ENCODE measurements at regions not wholly inside any gene's neighbourhood (a gene's known extent, or its start where the extent isn't known, plus 50 kb on each side); places are given as distances from the start of the nearest gene placed in this dataset.

DNA sequence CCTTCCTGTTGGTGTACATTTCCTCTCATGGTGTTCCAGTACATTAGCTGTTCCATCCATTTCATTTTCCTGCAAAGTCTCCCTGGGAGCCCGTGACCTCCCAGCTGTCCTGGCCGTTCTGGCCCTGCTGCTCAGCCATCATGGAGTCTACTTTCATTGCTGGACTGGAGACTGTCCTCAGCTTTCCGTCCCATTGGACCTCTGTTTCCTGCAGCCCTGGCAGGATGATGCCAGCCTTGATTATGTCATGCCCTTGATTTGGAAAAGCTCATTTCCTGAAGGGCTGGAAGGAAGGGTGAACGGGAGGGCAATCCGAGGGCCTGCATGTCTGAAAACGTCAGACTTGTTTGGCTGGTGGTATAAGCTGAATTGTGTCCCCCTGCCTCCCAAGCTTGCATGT lies 205.5 kb upstream of the HS6ST1 start:
- Histone ChIP-seq H3K4me3 (ENCODE audit: insufficient read depth, low read length, poor library complexity, severe bottlenecking) (no peak overlapping the region), H3K79me2 (ENCODE audit: insufficient read depth, low read length) (no peaks in the 10 kb centered on the region), H2AFZ (ENCODE audit: low read depth, low read length, severe bottlenecking) (no peak overlapping the region), H3K27ac (ENCODE audit: low read depth, low read length) (no peak overlapping the region), H4K20me1 (ENCODE audit: low read depth, low read length) (no peaks in the 10 kb centered on the region), H3F3A (ENCODE audit: insufficient read depth) (no peaks in the 10 kb centered on the region), H3K9me2 (replicated peaks; ENCODE audit: insufficient read depth, low read length) (no peaks in the 10 kb centered on the region), H3K9me3 (ENCODE audit: insufficient read depth, low read length) (no peaks in the 10 kb centered on the region), H3K27me3 (ENCODE audit: low read length) (no peaks in the 10 kb centered on the region; the same call in 1 of the 2 replicates), H3K36me3 (ENCODE audit: low read length) (no peaks in the 10 kb centered on the region), H3K9ac (ENCODE audit: low read length) (no peak overlapping the region), H3K4me2 (ENCODE audit: low read depth, low read length, poor library complexity, severe bottlenecking) (no peak overlapping the region)
- no peak for TF ChIP-seq EZH2phosphoT487 (conservative IDR thresholded peaks at IDR 0.05; ENCODE audit: low read length)
- TF ChIP-seq, protein P1, sequence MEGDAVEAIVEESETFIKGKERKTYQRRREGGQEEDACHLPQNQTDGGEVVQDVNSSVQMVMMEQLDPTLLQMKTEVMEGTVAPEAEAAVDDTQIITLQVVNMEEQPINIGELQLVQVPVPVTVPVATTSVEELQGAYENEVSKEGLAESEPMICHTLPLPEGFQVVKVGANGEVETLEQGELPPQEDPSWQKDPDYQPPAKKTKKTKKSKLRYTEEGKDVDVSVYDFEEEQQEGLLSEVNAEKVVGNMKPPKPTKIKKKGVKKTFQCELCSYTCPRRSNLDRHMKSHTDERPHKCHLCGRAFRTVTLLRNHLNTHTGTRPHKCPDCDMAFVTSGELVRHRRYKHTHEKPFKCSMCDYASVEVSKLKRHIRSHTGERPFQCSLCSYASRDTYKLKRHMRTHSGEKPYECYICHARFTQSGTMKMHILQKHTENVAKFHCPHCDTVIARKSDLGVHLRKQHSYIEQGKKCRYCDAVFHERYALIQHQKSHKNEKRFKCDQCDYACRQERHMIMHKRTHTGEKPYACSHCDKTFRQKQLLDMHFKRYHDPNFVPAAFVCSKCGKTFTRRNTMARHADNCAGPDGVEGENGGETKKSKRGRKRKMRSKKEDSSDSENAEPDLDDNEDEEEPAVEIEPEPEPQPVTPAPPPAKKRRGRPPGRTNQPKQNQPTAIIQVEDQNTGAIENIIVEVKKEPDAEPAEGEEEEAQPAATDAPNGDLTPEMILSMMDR (IDR thresholded peaks at IDR 0.05; ENCODE audit: insufficient read depth, low read length, poor library complexity, severe bottlenecking), result no peak

DNA sequence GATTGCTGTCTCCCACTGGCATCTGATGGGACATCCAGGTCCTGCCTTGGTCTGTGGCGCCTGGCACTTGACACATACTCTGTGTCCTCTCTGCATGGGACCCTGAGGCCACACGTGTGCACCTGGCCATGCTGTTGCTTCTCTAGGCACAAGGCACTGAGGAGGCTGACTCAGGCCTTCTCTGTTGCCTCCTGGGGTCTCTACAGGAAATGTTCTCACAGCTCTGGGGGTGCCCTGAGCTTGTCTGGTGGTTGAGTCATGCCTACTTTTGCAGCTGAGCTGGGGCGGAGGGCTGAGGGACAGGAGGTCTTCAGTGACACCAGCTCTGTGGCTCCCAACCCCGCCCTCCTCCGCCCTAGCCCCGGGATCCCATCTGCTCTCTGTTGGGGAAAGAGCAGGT lies 207.0 kb upstream of the HS6ST1 start:
- Histone ChIP-seq H3F3A (ENCODE audit: insufficient read depth) (no peaks in the 10 kb centered on the region), H3K9me3 (ENCODE audit: insufficient read depth, low read length) (no peaks in the 10 kb centered on the region), H3K27ac (ENCODE audit: low read depth, low read length) (no peak overlapping the region), H3K4me3 (ENCODE audit: insufficient read depth, low read length, poor library complexity, severe bottlenecking) (no peak overlapping the region), H3K9me2 (replicated peaks; ENCODE audit: insufficient read depth, low read length) (no peaks in the 10 kb centered on the region), H3K4me2 (ENCODE audit: low read depth, low read length, poor library complexity, severe bottlenecking) (no peak overlapping the region), H3K36me3 (ENCODE audit: low read length) (no peaks in the 10 kb centered on the region), H2AFZ (ENCODE audit: low read depth, low read length, severe bottlenecking) (no peak overlapping the region), H4K20me1 (ENCODE audit: low read depth, low read length) (no peaks in the 10 kb centered on the region), H3K79me2 (ENCODE audit: insufficient read depth, low read length) (no peaks in the 10 kb centered on the region), H3K9ac (ENCODE audit: low read length) (no peak overlapping the region), H3K27me3 (ENCODE audit: low read length) (no peaks in the 10 kb centered on the region; the same call in 1 of the 2 replicates)
- TF ChIP-seq, protein P1 (IDR thresholded peaks at IDR 0.05; ENCODE audit: insufficient read depth, low read length, poor library complexity, severe bottlenecking), result no peak
- no peak for TF ChIP-seq EZH2phosphoT487 (conservative IDR thresholded peaks at IDR 0.05; ENCODE audit: low read length)

DNA sequence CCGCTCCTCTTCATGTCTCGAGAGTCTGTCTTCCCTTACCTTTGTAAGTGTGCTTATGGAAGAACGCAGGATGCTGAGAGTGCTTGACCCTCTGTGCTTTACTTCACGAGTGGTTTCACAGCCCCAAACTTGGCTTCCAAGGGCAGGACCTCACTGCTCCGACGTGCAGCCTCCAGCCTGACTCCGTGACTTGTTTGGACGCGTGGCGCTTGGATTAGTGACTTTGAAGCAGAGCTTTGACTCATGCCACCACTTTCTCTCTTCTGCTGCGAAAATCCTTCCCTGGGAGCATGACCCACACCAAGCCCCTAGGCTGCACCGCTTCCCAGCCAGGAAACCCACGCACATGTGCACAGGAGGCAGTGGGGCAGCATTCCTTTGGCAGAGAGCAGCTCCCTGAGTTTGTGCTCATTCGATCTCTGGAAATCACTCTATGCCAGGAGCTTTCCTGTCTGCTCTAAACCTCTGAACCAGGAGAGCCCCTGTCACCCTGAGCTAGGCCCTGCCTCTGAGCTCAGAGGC lies 207.8 kb upstream of the HS6ST1 start:
- H3K4me3 ChIP-seq (ENCODE audit: insufficient read depth, low read length, poor library complexity, severe bottlenecking), result no peak overlapping the region
- H3K27me3 ChIP-seq (ENCODE audit: low read length), result no peaks in the 10 kb centered on the region; the same call in 1 of the 2 replicates
- H3K9ac ChIP-seq (ENCODE audit: low read length), result no peak overlapping the region
- H3K79me2 ChIP-seq (ENCODE audit: insufficient read depth, low read length), result no peaks in the 10 kb centered on the region
- no peaks in the 10 kb centered on the region for H3K9me3 ChIP-seq (ENCODE audit: insufficient read depth, low read length)
- H3K27ac ChIP-seq (ENCODE audit: low read depth, low read length), result no peak overlapping the region
- no peaks in the 10 kb centered on the region for H3K36me3 ChIP-seq (ENCODE audit: low read length)
- H4K20me1 ChIP-seq (ENCODE audit: low read depth, low read length), result no peaks in the 10 kb centered on the region
- no peaks in the 10 kb centered on the region for H3K9me2 ChIP-seq (replicated peaks; ENCODE audit: insufficient read depth, low read length)
- H3F3A ChIP-seq (ENCODE audit: insufficient read depth), result no peaks in the 10 kb centered on the region
- TF ChIP-seq, protein P1 (IDR thresholded peaks at IDR 0.05; ENCODE audit: insufficient read depth, low read length, poor library complexity, severe bottlenecking), result no peak
- no peak for TF ChIP-seq EZH2phosphoT487 (conservative IDR thresholded peaks at IDR 0.05; ENCODE audit: low read length)
- no peak overlapping the region for H2AFZ ChIP-seq (ENCODE audit: low read depth, low read length, severe bottlenecking)
- H3K4me2 ChIP-seq (ENCODE audit: low read depth, low read length, poor library complexity, severe bottlenecking), result no peak overlapping the region
